ENCODE measurements at regions not wholly inside any gene's neighbourhood (a gene's known extent, or its start where the extent isn't known, plus 50 kb on each side); places are given as distances from the start of the nearest gene placed in this dataset.
"Not testable (repeated sequence)": the region's sequence is repeated elsewhere in the genome, so short reads cannot be mapped to it uniquely, and the experiment has no call there.

DNA sequence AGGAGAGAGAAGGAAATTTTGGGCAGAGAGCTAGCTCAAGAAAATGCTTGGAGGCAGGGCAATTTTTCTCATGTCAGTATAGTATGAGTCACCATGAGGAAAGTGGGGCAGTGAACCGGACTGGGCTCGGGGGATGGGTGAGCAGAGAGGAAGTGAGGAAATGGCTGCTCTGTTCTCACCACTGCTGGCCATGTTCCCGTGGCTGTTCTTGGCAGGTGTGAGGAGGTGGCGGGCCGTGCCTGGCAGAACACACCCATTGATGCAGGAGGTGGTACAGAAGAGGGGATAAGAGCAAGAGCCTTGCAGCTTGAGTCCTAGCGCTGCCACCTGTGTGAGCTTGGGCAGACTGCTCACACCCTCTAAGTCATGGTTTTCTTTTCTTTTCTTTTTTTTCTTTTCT lies 304.4 kb upstream of the LYZL1 start:
- H3K4me1 Mint-ChIP-seq, result peaks cover 7 to 8% of the 10 kb centered on the region in 2 donors
- no peaks in the 10 kb centered on the region for H3K36me3 Mint-ChIP-seq
- H3K27ac Mint-ChIP-seq, result no peak overlapping the region
- peaks cover 6 to 13% of the 10 kb centered on the region in 2 donors for H3K27me3 Mint-ChIP-seq
- DNase-seq (no peak), ATAC-seq (replicated peaks) (peak; percentile 79 to 86)
- H3K9me3 Mint-ChIP-seq, result peaks cover 5% of the 10 kb centered on the region in 2 donors
- H3K4me3 Mint-ChIP-seq, result no peak overlapping the region

DNA sequence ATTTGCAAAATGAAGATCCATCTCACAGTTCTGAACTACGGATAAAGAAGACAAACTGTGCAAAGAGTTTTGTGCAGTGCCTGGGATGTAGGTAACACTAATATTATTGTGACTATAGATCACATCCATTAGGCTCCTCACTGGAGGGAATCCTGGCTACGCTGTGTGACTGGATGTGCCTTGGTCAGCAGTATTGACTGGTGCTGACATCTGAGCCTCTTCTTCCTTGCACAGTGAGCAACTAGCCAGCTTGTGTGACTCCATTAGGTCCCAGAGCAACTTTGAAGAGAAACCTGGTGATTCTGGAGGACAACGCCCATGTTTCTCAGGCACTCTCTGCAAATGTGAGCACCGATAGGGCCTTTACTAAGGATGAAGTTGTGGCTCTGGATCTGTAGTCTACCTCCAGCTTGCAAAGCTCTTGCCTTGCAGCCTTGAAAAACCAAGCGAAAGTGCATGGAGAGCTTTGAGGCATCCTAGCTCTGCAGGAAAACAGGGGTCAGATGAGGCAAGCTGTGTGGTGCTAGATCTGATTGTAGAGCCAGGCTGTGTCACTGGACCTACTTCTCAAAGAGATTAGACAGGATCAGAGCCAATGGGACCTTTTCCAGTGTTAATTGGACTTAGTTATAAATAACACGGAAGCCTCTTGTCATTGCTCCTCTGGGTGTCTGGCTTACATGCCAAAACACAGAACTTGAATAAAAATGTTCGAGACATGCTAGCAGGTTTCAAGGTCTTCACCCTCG lies 303.6 kb upstream of the LYZL1 start:
- Mint-ChIP-seq H3K36me3 (no peaks in the 10 kb centered on the region), H3K27me3 (peaks cover 6 to 13% of the 10 kb centered on the region in 2 donors), H3K9me3 (peaks cover 5% of the 10 kb centered on the region in 2 donors), H3K4me1 (peaks cover 7 to 8% of the 10 kb centered on the region in 2 donors), H3K27ac (no peak overlapping the region), H3K4me3 (no peak overlapping the region)
- DNase-seq (no peak), ATAC-seq (replicated peaks) (no peak)

DNA sequence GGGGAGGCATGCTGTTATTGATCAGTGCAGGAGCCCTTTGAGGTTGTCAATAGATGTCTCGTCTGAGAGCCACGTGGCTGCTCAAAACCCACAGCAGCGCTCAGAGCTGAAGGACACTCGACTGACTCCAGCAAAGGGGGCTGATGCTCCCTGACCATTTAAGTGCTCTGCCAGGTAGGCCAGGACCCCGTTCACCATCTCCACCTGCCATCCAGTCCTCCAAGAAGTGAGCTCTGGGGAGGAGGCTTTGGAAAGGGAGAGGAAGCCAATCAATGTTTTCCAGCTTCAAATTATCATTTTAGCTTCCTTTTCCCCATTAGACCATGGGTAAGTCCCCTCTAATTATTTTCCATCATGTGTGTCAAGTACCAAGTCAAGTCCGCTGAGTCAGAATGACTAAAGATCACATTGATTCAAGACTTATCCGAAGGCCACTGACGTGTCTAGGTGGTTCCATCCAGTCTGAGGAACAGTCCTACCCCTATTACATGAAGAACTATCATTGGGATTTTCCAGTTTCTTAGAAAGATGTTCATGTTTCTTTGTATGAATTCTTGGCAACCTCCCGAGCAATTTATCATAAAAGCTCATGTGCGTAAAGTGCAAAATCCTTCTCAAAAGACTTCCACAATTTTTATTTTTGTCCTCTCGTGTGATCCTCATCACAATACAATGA lies 302.6 kb upstream of the LYZL1 start:
- DNase-seq (no peak), ATAC-seq (replicated peaks) (no peak)
- Mint-ChIP-seq H3K4me1 (peaks cover under 1 to 4% of the 10 kb centered on the region in 2 donors), H3K27me3 (peaks cover 6 to 13% of the 10 kb centered on the region in 2 donors), H3K27ac (no peak overlapping the region), H3K4me3 (no peak overlapping the region), H3K9me3 (peaks cover 5% of the 10 kb centered on the region in 2 donors), H3K36me3 (no peaks in the 10 kb centered on the region)

DNA sequence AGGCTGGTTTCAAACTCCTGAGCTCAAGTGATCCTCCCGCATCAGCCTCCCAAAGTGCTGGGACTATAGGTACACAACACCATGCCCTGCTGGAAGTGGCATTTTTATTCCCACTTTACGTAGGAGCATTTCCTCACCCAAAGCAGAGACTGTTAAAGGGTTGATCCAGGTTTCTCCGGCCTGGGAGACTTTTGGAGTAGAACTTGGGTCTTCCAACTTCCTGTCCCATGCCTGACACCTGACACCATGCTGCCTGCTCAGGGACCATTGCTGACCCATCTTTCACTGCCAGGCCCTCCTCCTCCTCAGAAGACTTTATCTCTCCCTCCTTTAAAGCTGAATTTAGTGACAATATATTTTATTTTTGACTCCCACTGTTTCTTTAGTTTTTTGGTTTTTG lies 302.0 kb upstream of the LYZL1 start:
- Mint-ChIP-seq H3K4me3 (no peak overlapping the region), H3K27me3 (peaks cover 6 to 13% of the 10 kb centered on the region in 2 donors)
- no peak for ATAC-seq (replicated peaks)

DNA sequence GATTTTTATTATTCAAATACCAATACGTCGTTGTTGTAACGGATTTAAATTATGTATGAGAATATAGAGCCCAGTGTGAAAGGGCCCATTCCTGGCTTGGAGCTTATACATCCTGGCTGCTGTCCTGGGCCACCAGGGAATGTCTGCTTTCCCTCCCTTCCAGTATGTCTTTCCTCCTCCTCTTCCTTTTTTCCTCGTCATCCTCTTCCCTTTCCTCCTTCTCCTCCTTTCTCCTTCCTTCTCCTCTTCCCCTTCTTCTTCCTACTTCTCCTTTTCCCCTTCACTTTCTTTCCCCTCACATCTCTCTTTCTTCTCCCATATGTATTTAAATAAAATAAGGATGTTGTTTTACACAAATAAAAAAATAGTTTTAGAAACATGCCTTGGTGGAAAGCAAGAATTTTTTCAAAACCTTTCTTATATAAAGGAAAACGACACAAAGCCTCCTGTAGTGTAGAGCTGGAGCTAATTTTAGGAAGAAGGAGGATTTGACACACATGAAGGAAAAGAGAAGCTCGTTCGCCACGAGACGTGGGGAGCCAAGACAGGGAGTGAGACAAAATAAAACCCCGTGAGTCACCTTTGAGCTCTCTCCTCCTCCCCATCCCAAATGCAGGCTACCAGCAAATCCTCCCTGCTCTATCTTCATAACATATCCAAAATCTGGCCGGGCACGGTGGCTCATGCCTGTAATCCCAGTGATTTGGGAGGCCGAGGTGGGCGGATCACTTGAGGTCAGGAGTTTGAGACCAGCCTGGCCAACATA lies 301.1 kb upstream of the LYZL1 start:
- Mint-ChIP-seq H3K4me3 (no peak overlapping the region), H3K36me3 (no peaks in the 10 kb centered on the region)

More for the DNA sequence above, 302.0 kb upstream of the LYZL1 start:
- Mint-ChIP-seq H3K4me1 (peaks cover 0 to 4% of the 10 kb centered on the region in 2 donors), H3K27ac (no peak overlapping the region), H3K36me3 (no peaks in the 10 kb centered on the region), H3K9me3 (peaks cover 5% of the 10 kb centered on the region in 2 donors)
- no peak for DNase-seq

DNA sequence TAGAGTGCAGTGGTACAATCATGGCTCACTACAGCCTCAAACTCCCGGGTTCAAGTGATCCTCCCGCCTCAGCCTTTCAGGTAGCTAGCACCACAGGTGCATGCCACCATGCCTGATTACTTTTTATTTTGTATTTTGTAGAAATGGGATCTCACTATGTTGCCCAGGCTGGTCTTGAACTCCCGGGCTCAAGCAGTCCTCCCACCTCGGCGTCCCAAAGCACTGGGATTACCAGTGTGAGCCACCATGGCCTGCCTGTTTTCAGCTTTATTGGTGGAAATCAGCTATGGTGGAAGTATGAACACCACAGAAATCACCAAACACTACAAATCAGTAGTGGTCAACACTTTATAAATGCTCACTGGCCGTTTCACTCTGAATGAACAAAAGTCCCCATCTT lies 299.9 kb upstream of the LYZL1 start:
- H3K4me3 Mint-ChIP-seq, result no peak overlapping the region
- DNase-seq (no peak), ATAC-seq (replicated peaks) (no peak)
- H3K9me3 Mint-ChIP-seq, result peaks cover 0 to 2% of the 10 kb centered on the region in 2 donors
- peaks cover 6 to 14% of the 10 kb centered on the region in 2 donors for H3K27me3 Mint-ChIP-seq
- H3K4me1 Mint-ChIP-seq, result peaks cover 0 to 4% of the 10 kb centered on the region in 2 donors
- H3K36me3 Mint-ChIP-seq, result no peaks in the 10 kb centered on the region
- H3K27ac Mint-ChIP-seq, result no peak overlapping the region

More for the DNA sequence above, 301.1 kb upstream of the LYZL1 start:
- Mint-ChIP-seq H3K9me3 (peaks cover 1 to 5% of the 10 kb centered on the region in 2 donors), H3K4me1 (peaks cover 0 to 4% of the 10 kb centered on the region in 2 donors), H3K27ac (no peak overlapping the region), H3K27me3 (peaks cover under 1 to 13% of the 10 kb centered on the region in 2 donors)
- ATAC-seq (replicated peaks) (no peak), DNase-seq (no peak)

DNA sequence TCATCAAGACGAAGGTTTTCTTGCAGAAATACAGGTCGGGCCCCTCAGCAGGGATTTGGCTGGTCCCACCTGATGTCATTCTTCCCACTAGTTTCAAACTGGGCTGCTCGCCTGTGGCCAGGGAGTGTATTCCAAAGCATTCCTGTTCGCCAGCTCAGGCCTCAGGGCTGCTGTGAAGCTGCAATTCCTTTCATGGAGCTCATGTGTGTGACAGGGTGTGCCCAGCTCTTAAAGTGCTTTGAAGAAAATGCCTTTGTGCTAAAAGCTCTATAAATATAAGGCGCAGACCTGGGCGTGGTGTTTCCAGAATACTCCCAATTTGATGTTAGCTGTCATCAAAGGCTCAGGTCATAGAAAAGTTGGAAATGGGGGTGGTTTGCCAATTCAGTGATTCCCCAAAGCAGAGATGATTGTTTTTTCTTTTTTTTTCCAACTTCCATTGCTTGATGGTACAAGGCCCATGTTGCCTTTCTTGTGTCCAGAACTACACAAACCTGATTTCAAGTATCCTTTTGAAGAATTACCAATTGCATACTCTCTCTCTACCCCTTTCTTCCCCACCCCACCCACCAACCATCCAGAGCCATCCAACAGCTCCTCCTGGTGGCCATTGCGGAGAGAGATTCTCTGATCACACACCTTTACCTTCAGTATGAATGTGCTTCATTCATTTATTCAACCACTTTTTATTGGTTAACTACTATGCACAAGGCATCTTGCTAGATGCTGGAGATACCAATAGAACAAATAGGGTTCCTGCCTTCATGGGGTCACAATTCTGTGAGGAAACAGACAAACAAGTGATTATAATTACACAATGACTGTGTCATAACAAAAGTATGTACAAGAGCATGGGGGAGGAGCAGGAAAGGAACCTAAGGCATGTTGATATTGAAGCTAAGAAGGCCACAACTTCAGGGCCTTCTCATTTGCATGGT lies 297.3 kb upstream of the LYZL1 start:
- peak; percentile 17 for DNase-seq
- Mint-ChIP-seq H3K36me3 (no peaks in the 10 kb centered on the region), H3K9me3 (peaks cover 0 to 4% of the 10 kb centered on the region in 2 donors), H3K4me1 (no peaks in the 10 kb centered on the region), H3K27me3 (peaks cover 12 to 14% of the 10 kb centered on the region in 2 donors), H3K4me3 (no peak overlapping the region), H3K27ac (no peak overlapping the region)
- ATAC-seq (replicated peaks), result peak; percentile 76 to 80

DNA sequence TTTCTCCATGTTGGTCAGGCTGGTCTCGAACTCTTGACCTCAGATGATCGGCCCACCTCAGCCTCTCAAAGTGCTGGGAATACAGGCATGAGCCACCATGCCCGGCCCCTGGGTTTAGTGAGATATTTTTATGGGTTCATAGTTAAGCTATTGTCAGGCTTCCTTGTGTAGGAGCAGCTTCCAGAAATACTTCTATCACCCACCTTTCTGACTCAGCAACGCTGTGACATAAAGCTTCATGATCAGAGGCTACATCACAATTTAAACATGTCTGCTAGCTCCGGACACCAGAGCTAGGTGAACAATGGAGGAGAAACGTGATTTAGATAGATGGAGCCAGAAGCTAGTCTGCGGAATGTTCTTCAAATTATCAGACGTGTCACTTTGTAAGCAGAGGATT lies 295.8 kb upstream of the LYZL1 start:
- ATAC-seq (replicated peaks) (no peak), DNase-seq (no peak)
- peaks cover 0 to 4% of the 10 kb centered on the region in 2 donors for H3K9me3 Mint-ChIP-seq
- H3K27ac Mint-ChIP-seq, result no peak overlapping the region
- H3K4me1 Mint-ChIP-seq, result no peaks in the 10 kb centered on the region
- H3K36me3 Mint-ChIP-seq, result no peaks in the 10 kb centered on the region
- peaks cover 12 to 13% of the 10 kb centered on the region in 2 donors for H3K27me3 Mint-ChIP-seq
- no peak overlapping the region for H3K4me3 Mint-ChIP-seq

DNA sequence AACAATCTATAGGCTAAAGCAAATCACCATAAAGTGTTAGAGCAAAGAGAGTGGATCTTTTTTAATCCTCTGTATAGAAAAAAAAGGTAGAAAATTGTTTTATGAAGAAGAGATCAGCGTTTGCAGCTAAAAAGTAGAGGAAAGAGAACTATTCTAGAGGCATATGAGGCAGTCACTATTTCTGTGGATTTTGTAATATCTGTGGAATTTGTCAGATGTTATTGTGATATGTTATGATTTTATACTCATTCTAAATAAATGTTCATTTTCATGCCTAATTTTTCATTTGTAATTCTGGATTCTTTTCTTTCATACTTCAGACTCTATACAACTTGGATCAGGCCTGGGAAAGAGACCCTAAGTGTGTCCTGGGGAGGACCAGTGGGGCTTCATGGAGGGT lies 295.0 kb upstream of the LYZL1 start:
- H3K27ac Mint-ChIP-seq, result no peak overlapping the region
- no peak for DNase-seq
- no peak overlapping the region for H3K4me3 Mint-ChIP-seq
- peaks cover 0 to 4% of the 10 kb centered on the region in 2 donors for H3K9me3 Mint-ChIP-seq
- H3K36me3 Mint-ChIP-seq, result no peaks in the 10 kb centered on the region
- peaks cover 8 to 12% of the 10 kb centered on the region in 2 donors for H3K27me3 Mint-ChIP-seq
- no peak for ATAC-seq (replicated peaks)
- H3K4me1 Mint-ChIP-seq, result no peaks in the 10 kb centered on the region

DNA sequence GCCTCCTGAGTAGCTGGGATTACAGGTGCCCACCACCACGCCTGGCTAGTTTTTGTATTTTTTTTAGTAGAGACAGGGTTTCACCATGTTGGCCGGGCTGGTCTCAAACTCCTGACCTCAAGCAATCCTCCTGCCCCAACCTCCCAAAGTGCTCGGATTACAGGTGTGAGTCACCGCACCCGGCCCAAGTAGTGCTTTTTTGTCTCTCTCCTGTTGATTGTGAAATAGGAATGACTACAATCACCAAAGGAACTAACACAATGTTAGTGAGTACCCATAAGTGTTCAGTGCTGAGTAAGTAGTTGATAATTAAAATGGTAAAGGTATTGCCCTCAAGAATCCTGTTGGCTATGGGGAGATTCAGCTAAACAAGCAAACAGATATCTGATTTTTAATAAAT lies 294.1 kb upstream of the LYZL1 start:
- peaks cover 4 to 12% of the 10 kb centered on the region in 2 donors for H3K27me3 Mint-ChIP-seq
- H3K36me3 Mint-ChIP-seq; DNase-seq; H3K4me3 Mint-ChIP-seq; H3K4me1 Mint-ChIP-seq; H3K27ac Mint-ChIP-seq; ATAC-seq (replicated peaks); H3K9me3 Mint-ChIP-seq: not testable (repeated sequence)

DNA sequence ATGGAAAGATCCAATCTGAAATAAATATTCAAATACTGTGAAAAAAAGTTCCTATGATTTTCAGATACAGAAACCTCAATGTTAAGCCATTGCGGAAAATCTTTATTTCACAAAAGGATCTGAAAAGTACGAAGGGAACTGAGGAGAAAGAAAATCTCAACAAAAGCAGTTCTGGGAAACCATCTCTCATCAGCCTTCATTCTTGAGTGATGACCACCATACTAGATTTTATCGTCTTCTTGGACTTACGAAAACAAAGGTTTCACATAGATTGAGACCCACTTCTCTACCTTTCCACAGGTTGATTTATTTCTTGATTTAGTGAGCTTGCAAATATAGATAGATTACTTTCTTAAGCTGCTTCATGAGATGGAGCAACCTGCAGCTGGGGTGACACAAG lies 293.4 kb upstream of the LYZL1 start:
- no peak for DNase-seq
- H3K9me3 Mint-ChIP-seq, result peaks cover 0 to 4% of the 10 kb centered on the region in 2 donors

DNA sequence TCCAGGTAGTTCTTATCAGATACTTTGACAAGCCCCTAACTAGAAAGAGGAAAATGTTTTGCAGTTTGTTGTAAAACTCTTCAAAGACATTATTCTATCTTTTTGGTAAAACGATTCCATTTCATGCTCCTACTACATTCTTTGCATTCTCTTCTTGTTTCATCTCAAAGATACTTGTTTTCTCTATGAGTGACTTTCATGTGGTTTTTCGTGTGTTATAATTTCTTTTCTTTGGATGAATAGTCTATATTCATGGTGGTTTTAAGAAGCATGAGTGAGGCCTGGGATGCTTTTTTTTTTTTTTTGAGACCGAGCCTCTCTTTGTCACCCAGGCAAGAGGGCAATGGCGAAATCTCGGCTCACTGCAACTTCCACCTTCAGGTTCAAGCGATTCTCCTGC lies 292.5 kb upstream of the LYZL1 start:
- Mint-ChIP-seq H3K4me1 (no peaks in the 10 kb centered on the region), H3K4me3 (no peak overlapping the region), H3K9me3 (peaks cover 0 to 4% of the 10 kb centered on the region in 2 donors), H3K27me3 (peaks cover 4 to 12% of the 10 kb centered on the region in 2 donors), H3K27ac (no peak overlapping the region), H3K36me3 (no peaks in the 10 kb centered on the region)
- ATAC-seq (replicated peaks) (no peak), DNase-seq (no peak)

More for the DNA sequence above, 293.4 kb upstream of the LYZL1 start:
- H3K27me3 Mint-ChIP-seq, result peaks cover 4 to 12% of the 10 kb centered on the region in 2 donors
- ATAC-seq (replicated peaks), result no peak
- H3K27ac Mint-ChIP-seq, result no peak overlapping the region
- H3K4me3 Mint-ChIP-seq, result no peak overlapping the region
- no peaks in the 10 kb centered on the region for H3K4me1 Mint-ChIP-seq
- H3K36me3 Mint-ChIP-seq, result no peaks in the 10 kb centered on the region

DNA sequence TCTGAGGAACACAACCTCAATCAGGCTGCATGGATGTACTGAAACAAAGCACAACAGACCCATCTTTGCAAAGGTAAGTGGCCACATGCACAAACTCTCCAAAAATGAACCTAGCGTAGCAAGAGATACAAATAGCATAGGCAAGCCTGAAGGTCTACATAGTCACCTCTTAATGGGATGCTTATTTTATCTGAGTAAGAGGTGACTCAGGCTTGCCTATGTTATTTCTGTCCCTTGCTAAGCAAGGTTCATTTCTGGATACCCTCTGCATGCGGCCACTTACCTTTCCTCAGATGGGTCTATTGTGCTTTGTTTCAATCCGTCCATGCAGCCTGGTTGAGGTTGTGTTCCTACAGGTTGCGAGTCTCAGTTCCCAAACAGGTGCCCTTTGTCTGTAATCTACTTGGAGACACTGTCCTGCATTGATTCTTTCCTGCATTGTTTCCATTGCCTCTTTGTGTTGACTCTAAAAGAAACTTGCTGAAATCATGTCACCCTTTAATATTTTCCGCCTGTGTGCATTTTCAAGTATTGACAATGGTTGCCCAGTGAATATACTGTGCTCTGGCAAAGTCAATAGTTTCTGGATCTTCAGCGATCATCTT lies 291.8 kb upstream of the LYZL1 start:
- Mint-ChIP-seq H3K27me3 (peaks cover 4 to 12% of the 10 kb centered on the region in 2 donors), H3K4me1 (no peaks in the 10 kb centered on the region), H3K36me3 (no peaks in the 10 kb centered on the region), H3K4me3 (no peak overlapping the region), H3K9me3 (peaks cover 0 to 4% of the 10 kb centered on the region in 2 donors), H3K27ac (no peak overlapping the region)
- ATAC-seq (replicated peaks) (no peak), DNase-seq (no peak)
